ENCODE measurements at regions not wholly inside any gene's neighbourhood (a gene's known extent, or its start where the extent isn't known, plus 50 kb on each side); places are given as distances from the start of the nearest gene placed in this dataset.

DNA sequence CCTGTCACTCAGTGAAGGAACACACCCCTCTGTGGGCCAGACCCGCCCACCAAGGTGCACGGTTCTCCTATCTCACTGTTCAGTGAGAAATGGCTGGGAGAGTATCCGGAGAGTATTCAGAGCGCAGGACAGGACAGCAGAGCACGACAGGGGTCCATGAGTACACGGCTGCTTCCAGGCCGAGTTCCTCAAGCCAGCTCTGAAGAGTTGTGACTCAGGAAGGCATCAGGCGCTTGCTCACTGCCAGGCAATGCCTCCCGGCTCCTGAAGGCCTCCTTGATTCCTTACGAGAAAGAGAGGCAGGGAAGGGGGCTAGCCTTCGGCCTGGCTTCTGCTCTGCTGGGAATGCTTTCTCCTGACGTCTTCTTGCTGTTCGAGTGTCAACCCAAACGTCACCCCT lies 132.1 kb upstream of the PPP1R26 start:
- no peak overlapping the region for H3K27ac ChIP-seq (replicated peaks)
- no peak for TF ChIP-seq SPI1 (IDR thresholded peaks at IDR 0.05; ENCODE audit: borderline replicate concordance, low read depth)
- no peak for TF ChIP-seq CTCF (IDR thresholded peaks at IDR 0.05; ENCODE audit: insufficient read depth, low read length)
- no peak for TF ChIP-seq GABPA (IDR thresholded peaks at IDR 0.05; ENCODE audit: low read depth)
- no peak for TF ChIP-seq POLR2AphosphoS5 (IDR thresholded peaks at IDR 0.05; ENCODE audit: low read depth)
- TF ChIP-seq REST (IDR thresholded peaks at IDR 0.05; ENCODE audit: insufficient replicate concordance, low read depth) = no peak
- no peak for DNase-seq (ENCODE audit: low read depth in 1 of 2, low spot score in 1 of 2)
- no peak overlapping the region for H3K4me3 ChIP-seq (replicated peaks; ENCODE audit: insufficient read depth, low read length)
- no peaks in the 10 kb centered on the region for H3K27me3 ChIP-seq (ENCODE audit: insufficient read depth, poor library complexity, severe bottlenecking)

DNA sequence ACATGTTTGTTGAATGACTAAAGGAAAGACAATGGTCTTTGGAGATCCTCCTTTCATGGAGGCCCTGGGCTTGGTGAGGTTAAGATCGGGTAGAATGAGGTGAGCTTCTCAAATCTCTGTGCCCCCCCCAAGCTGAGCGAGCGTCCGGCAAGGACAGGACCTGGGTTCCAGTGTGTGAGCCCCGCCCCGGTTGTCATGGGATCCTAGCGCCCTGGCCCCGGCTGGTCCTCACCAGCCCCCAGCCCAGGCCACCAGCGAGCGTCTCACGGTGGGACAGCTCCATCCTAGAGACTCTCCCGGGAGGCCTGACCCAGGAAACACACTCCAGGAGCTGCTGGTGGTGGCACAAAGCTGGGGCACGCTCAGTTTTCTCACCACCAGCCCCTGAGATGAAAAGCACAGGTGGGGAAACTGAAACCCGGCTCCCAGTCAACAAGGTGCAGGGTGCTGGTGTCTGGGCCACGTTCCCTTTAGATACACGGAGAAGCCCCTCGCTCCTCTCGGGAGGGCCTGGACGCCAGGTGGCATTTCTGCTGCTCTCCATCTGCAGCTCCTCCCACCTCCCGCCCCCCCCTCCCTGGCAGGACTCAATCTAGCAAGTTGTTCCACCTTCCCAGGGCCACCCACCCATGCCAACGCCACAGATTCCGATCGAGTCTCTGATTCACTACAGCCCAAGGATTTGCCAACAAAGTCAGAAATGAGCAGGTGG lies 131.3 kb upstream of the PPP1R26 start:
- H3K27ac ChIP-seq (replicated peaks) = no peak overlapping the region
- DNase-seq (ENCODE audit: low read depth in 1 of 2, low spot score in 1 of 2) = no peak
- TF ChIP-seq GABPA (IDR thresholded peaks at IDR 0.05; ENCODE audit: low read depth) (no peak), REST (IDR thresholded peaks at IDR 0.05; ENCODE audit: insufficient replicate concordance, low read depth) (no peak)
- H3K4me3 ChIP-seq (replicated peaks; ENCODE audit: insufficient read depth, low read length) = no peak overlapping the region
- no peaks in the 10 kb centered on the region for H3K27me3 ChIP-seq (ENCODE audit: insufficient read depth, poor library complexity, severe bottlenecking)

- Histone ChIP-seq H3K27ac (replicated peaks) (no peak overlapping the region), H3K4me3 (replicated peaks; ENCODE audit: insufficient read depth, low read length) (no peak overlapping the region), H3K27me3 (ENCODE audit: insufficient read depth, poor library complexity, severe bottlenecking) (no peaks in the 10 kb centered on the region)
- TF ChIP-seq GABPA (IDR thresholded peaks at IDR 0.05; ENCODE audit: low read depth) (no peak), SPI1 (IDR thresholded peaks at IDR 0.05; ENCODE audit: borderline replicate concordance, low read depth) (no peak)
- DNase-seq (ENCODE audit: low read depth in 1 of 2, low spot score in 1 of 2) = no peak
These were observed 130.8 kb upstream of the PPP1R26 start for GRCh38 chr9:135348788-135349150.

DNA sequence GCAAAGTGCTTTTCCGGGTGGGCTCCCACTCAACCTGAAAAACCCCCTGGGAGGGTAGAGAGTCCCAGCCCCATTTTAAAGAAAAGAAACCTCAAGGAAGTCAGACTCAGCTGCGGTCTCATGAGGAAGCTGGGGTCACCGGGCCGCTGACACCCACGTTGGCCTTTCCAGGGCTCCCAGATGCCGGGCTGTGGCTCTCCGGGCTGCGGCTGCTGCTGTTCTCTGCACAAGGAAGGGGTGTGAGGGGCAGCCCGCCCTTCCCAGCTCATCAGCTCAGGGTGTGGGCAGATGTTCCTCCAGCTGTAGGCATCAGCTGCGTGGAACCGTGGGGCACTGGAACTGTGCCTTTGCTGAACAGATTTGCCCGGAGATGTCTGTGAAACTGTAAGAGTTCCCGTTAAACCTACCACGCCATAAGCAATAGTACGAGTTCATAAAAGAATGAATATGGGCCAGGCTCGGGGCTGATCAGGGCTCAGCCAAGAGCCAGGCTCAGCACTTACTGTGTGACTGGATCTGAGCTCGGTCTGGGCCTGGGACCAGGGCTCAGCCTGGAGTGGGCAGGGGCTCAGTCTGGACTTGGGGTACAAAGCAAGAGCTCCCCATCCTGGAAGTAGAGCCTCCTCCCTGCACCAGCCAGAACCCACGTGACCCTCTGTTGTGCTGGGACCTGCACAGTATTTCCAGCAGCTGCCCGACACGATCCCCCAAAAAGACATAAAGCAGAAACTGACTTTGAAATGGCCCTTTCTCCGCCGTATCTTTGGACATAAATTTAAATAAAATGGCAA lies 130.2 kb upstream of the PPP1R26 start:
- Histone ChIP-seq H3K4me3 (replicated peaks; ENCODE audit: insufficient read depth, low read length) (no peak overlapping the region), H3K27ac (replicated peaks) (no peak overlapping the region), H3K27me3 (ENCODE audit: insufficient read depth, poor library complexity, severe bottlenecking) (no peaks in the 10 kb centered on the region)
- no peak for DNase-seq (ENCODE audit: low read depth in 1 of 2, low spot score in 1 of 2)
- TF ChIP-seq GABPA (IDR thresholded peaks at IDR 0.05; ENCODE audit: low read depth) = no peak
- TF ChIP-seq SPI1 (IDR thresholded peaks at IDR 0.05; ENCODE audit: borderline replicate concordance, low read depth) = no peak
- no peak for TF ChIP-seq CTCF (IDR thresholded peaks at IDR 0.05; ENCODE audit: insufficient read depth, low read length)
- TF ChIP-seq REST (IDR thresholded peaks at IDR 0.05; ENCODE audit: insufficient replicate concordance, low read depth) = no peak
- no peak for TF ChIP-seq POLR2AphosphoS5 (IDR thresholded peaks at IDR 0.05; ENCODE audit: low read depth)
